IPS-18a (cell line): ENCODE measurements at regions not wholly inside any gene's neighbourhood (a gene's known extent, or its start where the extent isn't known, plus 50 kb on each side); places are given as distances from the start of the nearest gene placed in this dataset.

Source experiments
- H3K27ac ChIP-seq: one replicate; pipeline ENCODE4 v1.5.1; 2013; ENCODE audit warnings: low read length
- H3K27me3 ChIP-seq: one replicate; pipeline ENCODE4 v1.6.1; 2013; ENCODE audit warnings: mild to moderate bottlenecking, low read length; ENCODE audit not compliant: control insufficient read depth, insufficient read depth
- H3K36me3 ChIP-seq: one replicate; pipeline ENCODE4 v1.6.1; 2013; ENCODE audit warnings: low read depth, low read length; ENCODE audit not compliant: control insufficient read depth
- H3K4me1 ChIP-seq: one replicate; pipeline ENCODE4 v1.6.1; 2013; ENCODE audit warnings: low read depth, low read length; ENCODE audit not compliant: control insufficient read depth
- H3K4me3 ChIP-seq: one replicate; pipeline ENCODE4 v1.5.1; 2013; ENCODE audit warnings: low read length
- H3K9ac ChIP-seq: one replicate; pipeline ENCODE4 v1.6.1; 2013; ENCODE audit warnings: mild to moderate bottlenecking, low read length, moderate library complexity
- H3K9me3 ChIP-seq: one replicate; pipeline ENCODE4 v1.6.1; 2013; ENCODE audit warnings: low read depth, low read length; ENCODE audit not compliant: control insufficient read depth

DNA sequence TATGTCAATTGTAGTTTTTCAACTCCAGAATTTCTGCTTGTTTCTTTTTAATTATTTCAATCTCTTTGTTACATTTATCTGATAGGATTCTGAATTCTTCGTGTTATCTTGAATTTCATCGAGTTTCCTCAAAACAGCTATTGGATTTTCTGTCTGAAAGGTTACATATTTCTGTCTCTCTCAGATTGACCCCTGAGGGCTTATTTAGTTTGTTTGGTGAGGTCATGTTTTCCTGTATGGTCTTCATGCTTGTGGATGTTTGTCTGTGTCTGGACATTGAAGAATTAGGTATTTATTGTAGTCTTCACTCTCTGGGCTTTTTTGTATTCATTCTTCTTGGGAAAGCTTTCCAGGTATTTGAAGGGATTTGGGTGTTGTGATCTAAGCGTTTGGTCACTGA, 85.6 kb downstream of the SNAPC1 start:
- Histone ChIP-seq H3K27ac (no peak overlapping the region), H3K36me3 (no peaks in the 10 kb centered on the region), H3K9ac (no peak overlapping the region), H3K4me1 (no peaks in the 10 kb centered on the region), H3K9me3 (no peaks in the 10 kb centered on the region), H3K27me3 (no peaks in the 10 kb centered on the region), H3K4me3 (no peak overlapping the region)

GRCh38 chr14:61854898-61855297, 92.7 kb downstream of the SNAPC1 start:
- Histone ChIP-seq H3K27me3 (no peaks in the 10 kb centered on the region), H3K9ac (no peak overlapping the region), H3K9me3 (no peaks in the 10 kb centered on the region)

GRCh38 chr14:61860294-61860918, 98.2 kb downstream of the SNAPC1 start:
- Histone ChIP-seq H3K36me3 (no peaks in the 10 kb centered on the region), H3K9me3 (no peaks in the 10 kb centered on the region), H3K27me3 (no peaks in the 10 kb centered on the region), H3K4me3 (no peak overlapping the region), H3K9ac (no peak overlapping the region), H3K4me1 (peaks cover 3% of the 10 kb centered on the region), H3K27ac (no peak overlapping the region)

More at GRCh38 chr14:61854898-61855297, 92.7 kb downstream of the SNAPC1 start:
- no peaks in the 10 kb centered on the region for H3K36me3 ChIP-seq
- no peak overlapping the region for H3K27ac ChIP-seq
- peaks cover under 1% of the 10 kb centered on the region for H3K4me1 ChIP-seq
- H3K4me3 ChIP-seq = no peak overlapping the region

GRCh38 chr14:61861320-61861865, 99.2 kb downstream of the SNAPC1 start:
- no peaks in the 10 kb centered on the region for H3K9me3 ChIP-seq
- no peaks in the 10 kb centered on the region for H3K27me3 ChIP-seq
- H3K27ac ChIP-seq = no peak overlapping the region
- H3K4me3 ChIP-seq = no peak overlapping the region
- peaks cover 3% of the 10 kb centered on the region for H3K4me1 ChIP-seq
- H3K36me3 ChIP-seq = no peaks in the 10 kb centered on the region
- no peak overlapping the region for H3K9ac ChIP-seq

DNA sequence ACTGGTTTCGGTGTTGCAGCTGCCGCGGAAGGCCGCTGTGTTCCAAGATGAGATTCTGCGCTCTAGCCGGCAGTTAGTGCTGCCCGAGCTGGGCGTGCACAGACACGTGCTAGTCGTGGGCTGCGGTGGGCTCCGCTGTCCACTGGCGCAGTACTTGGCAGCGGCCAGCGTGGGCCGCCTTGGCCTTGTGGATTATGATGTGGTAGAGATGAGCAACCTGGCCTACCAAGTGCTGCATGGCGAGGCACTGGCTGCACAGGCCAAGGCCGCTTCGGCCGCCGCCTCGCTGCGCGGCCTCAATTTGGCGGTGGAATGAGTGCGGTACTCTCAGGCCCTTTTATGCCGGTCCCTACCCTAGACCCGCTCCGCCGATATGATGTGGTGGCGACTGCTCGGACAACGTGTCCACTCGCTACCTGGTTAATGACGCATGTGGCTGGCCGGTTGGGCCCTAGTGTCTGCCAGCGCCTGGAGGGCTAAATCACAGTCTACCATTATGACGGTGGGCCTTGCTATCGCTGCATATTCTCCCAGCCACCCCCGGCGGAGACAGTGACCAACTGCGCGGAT, 102.2 kb downstream of the SNAPC1 start:
- Histone ChIP-seq H3K9me3 (peaks cover 1% of the 10 kb centered on the region), H3K36me3 (no peaks in the 10 kb centered on the region), H3K4me1 (peaks cover 3% of the 10 kb centered on the region), H3K27ac (no peak overlapping the region), H3K4me3 (no peak overlapping the region), H3K27me3 (no peaks in the 10 kb centered on the region), H3K9ac (no peak overlapping the region)

DNA sequence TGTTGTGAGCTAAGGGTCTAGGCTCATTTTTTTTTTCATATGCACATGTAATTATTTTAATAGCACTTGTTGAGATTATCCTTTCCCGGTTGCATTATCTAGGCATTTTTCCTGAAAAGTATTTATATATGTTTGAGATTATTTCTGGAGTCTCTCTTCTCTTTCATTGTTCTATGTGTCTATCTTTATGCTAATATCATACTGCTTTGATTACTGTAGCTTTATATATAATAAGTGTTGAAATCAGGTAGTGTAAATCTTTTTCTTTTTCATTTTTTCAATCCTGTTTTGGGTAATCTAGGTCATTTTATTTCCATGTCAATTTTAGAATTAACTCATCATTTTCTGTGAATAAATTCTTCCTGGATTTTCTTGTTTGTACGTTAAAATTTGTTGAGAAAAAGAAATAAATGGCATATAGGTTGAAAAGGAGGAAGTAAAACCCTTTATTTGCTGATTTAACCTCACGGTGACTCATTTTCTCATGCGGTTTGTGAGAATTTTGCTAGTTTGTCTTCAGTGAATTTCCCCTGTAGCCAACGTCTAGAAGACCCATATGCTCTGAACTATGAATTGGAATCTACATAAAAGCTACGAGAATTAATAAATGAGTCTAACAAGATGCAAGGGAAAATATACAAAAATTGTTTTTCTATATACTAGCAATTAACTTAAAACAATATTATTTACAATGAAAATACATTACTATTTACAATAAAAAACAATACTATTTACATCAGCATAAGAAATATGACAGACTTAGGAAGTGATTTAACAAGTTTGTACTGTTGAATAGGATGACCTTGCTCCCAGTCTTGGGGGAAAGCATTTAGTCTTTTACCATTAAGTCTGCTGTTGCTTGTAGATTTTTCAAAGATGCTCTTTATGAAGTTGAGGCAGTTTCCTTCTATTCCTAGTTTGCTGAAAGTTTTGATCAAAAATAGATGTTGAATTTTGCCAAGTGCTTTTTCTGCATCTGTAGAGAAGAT, 105.0 kb downstream of the SNAPC1 start:
- Histone ChIP-seq H3K27ac (no peak overlapping the region), H3K4me3 (no peak overlapping the region), H3K27me3 (no peaks in the 10 kb centered on the region), H3K9ac (no peak overlapping the region), H3K9me3 (peaks cover 13% of the 10 kb centered on the region), H3K4me1 (no peaks in the 10 kb centered on the region), H3K36me3 (no peaks in the 10 kb centered on the region)

DNA sequence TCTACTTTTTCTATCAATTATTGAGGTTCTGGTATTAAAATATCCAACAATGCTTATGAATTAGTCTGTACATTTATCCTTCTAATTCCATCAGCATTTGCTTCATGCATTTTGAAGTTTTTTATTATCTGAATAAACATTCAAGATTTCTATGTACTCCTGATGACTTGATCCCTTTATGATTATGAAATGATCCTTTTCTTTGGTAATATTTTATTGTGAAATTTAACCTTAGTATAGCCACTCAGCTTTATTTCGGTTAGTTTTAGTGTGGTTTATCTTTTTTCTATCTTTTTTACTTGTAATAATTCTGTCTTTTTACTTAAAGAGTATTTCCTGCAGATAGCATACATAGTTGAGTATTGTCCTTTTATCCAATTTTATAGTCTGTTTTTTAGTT, 106.6 kb downstream of the SNAPC1 start:
- H3K4me3 ChIP-seq = no peak overlapping the region
- H3K4me1 ChIP-seq = no peaks in the 10 kb centered on the region
- no peaks in the 10 kb centered on the region for H3K27me3 ChIP-seq
- H3K9me3 ChIP-seq = peaks cover 13% of the 10 kb centered on the region
- no peak overlapping the region for H3K9ac ChIP-seq
- H3K36me3 ChIP-seq = no peaks in the 10 kb centered on the region
- H3K27ac ChIP-seq = no peak overlapping the region

GRCh38 chr14:61870163-61870562, 107.9 kb downstream of the SNAPC1 start:
- no peak overlapping the region for H3K4me3 ChIP-seq
- no peaks in the 10 kb centered on the region for H3K27me3 ChIP-seq
- no peaks in the 10 kb centered on the region for H3K36me3 ChIP-seq
- H3K27ac ChIP-seq = no peak overlapping the region
- no peaks in the 10 kb centered on the region for H3K4me1 ChIP-seq
- peaks cover 13% of the 10 kb centered on the region for H3K9me3 ChIP-seq
- no peak overlapping the region for H3K9ac ChIP-seq

- no peak overlapping the region for H3K27ac ChIP-seq
- H3K4me1 ChIP-seq = no peaks in the 10 kb centered on the region
- peaks cover 13% of the 10 kb centered on the region for H3K9me3 ChIP-seq
- H3K27me3 ChIP-seq = no peaks in the 10 kb centered on the region
- no peak overlapping the region for H3K9ac ChIP-seq
- H3K4me3 ChIP-seq = no peak overlapping the region
- no peaks in the 10 kb centered on the region for H3K36me3 ChIP-seq
These were observed 110.2 kb downstream of the SNAPC1 start for GRCh38 chr14:61872452-61872851.

DNA sequence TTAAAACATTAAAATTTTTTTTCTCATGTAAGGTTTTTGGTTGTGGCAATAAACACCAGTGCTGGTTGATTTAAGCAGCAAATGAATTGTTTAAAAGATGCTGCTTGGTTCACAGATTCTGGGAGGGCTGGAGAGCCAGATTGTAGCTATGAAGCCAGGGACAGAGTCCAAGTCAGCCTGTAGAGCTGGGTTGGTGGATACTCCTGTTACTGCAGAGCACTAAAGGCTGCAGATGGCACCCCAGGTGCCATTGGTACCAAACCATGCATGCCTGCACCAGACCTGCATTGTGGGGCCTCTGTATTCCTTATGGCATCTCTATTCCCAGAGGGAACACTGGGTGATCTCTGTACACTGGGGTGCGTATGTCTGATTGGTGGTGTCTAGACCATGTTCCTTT, 113.3 kb downstream of the SNAPC1 start:
- no peak overlapping the region for H3K4me3 ChIP-seq
- no peaks in the 10 kb centered on the region for H3K36me3 ChIP-seq
- no peak overlapping the region for H3K9ac ChIP-seq
- H3K4me1 ChIP-seq = no peaks in the 10 kb centered on the region
- H3K27ac ChIP-seq = no peak overlapping the region
- H3K27me3 ChIP-seq = no peaks in the 10 kb centered on the region
- H3K9me3 ChIP-seq = peaks cover 2% of the 10 kb centered on the region

GRCh38 chr14:61876362-61877034, 114.3 kb downstream of the SNAPC1 start:
- Histone ChIP-seq H3K36me3 (no peaks in the 10 kb centered on the region), H3K27ac (no peak overlapping the region), H3K4me3 (no peak overlapping the region), H3K27me3 (no peaks in the 10 kb centered on the region), H3K9ac (no peak overlapping the region), H3K9me3 (no peaks in the 10 kb centered on the region), H3K4me1 (no peaks in the 10 kb centered on the region)
